ENCODE measurements at regions not wholly inside any gene's neighbourhood (a gene's known extent, or its start where the extent isn't known, plus 50 kb on each side); places are given as distances from the start of the nearest gene placed in this dataset.

GRCh38 chrX:134747006-134747405 lies 50.0 kb downstream of the PABIR2 start:
- Mint-ChIP-seq H3K27ac (no peak overlapping the region), H3K4me1 (peaks cover 26% of the 10 kb centered on the region), H3K36me3 (no peaks in the 10 kb centered on the region)

GRCh38 chrX:134746410-134746785 lies 50.6 kb downstream of the PABIR2 start:
- TF ChIP-seq CTCF (IDR thresholded peaks at IDR 0.05; ENCODE audit: unreplicated experiment): no peak
- H3K36me3 Mint-ChIP-seq: no peaks in the 10 kb centered on the region
- H3K4me1 Mint-ChIP-seq: peaks cover 20% of the 10 kb centered on the region
- H3K27me3 Mint-ChIP-seq (ENCODE audit: low read depth): no peaks in the 10 kb centered on the region
- H3K27ac Mint-ChIP-seq: no peak overlapping the region
- no peak for DNase-seq (ENCODE audit: low spot score in 2 of 2, unreplicated experiment in 2 of 2)
- H3K4me3 Mint-ChIP-seq: no peak overlapping the region
- peaks cover 39% of the 10 kb centered on the region for H3K9me3 Mint-ChIP-seq

More at GRCh38 chrX:134747006-134747405, 50.0 kb downstream of the PABIR2 start:
- H3K4me3 Mint-ChIP-seq: no peak overlapping the region
- H3K9me3 Mint-ChIP-seq: peaks cover 44% of the 10 kb centered on the region
- no peak for TF ChIP-seq CTCF (IDR thresholded peaks at IDR 0.05; ENCODE audit: unreplicated experiment)
- DNase-seq (ENCODE audit: low spot score in 2 of 2, unreplicated experiment in 2 of 2): no peak
- H3K27me3 Mint-ChIP-seq (ENCODE audit: low read depth): no peaks in the 10 kb centered on the region

DNA sequence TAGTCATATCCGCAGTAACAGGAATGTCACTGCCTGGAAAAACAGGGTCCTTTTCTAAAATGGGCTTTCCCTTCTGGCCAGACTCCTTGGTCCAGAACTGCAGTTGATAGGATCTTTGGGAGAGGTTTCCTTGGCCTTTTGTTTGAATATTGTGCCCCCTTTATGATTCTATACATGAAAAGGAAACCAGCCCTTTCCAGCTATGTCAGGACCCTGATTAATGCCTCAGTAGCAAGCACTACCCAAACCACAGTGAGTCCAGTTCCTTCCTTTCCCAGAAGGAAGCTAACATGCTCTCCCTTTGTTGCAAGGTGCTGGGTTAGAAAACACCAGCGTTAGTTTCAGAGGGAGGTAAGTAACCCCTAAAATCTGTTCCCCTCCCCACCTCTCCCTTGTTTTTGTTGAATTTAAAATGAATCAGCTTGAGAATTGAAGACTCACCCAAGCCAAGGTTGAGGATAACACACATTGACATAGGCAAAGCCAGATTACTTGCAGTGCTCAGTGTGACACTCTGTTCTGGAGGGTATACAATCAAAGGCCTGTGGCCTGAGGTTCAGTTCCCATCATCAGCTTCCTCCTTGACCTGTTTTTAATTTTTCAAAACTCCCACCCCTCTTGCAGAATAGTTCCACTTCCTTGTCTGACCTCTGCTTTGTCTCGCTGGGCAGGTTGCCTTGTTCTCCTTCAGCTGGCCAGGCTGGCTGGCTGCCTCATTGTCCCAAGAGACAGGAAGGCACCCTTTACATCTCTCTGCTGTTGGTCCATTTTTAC lies 51.2 kb downstream of the PABIR2 start:
- TF ChIP-seq CTCF (IDR thresholded peaks at IDR 0.05; ENCODE audit: unreplicated experiment): no peak
- H3K4me3 Mint-ChIP-seq: no peak overlapping the region
- peaks cover 18% of the 10 kb centered on the region for H3K4me1 Mint-ChIP-seq
- no peak overlapping the region for H3K27ac Mint-ChIP-seq
- peaks cover 36% of the 10 kb centered on the region for H3K9me3 Mint-ChIP-seq
- no peaks in the 10 kb centered on the region for H3K36me3 Mint-ChIP-seq
- no peak for DNase-seq (ENCODE audit: low spot score in 2 of 2, unreplicated experiment in 2 of 2)
- no peaks in the 10 kb centered on the region for H3K27me3 Mint-ChIP-seq (ENCODE audit: low read depth)

DNA sequence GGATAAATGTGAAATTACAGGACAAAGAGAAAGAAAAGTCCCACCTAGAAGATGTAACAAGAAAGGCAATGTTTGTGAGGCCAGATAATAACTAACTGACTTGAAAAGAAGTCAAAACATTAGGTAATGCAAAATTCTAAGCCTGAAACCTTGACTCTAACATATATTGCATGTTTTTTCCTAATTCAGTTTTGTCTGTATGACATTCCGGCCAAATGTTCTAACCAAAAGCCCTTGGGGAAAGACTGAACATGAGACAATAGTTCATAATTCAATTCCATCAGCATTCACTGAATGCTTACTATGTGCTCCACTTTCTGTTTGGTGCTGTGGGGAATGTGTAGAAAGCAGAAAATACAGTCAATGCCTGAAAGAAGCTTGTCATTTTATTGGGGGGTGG lies 53.9 kb downstream of the PABIR2 start:
- Mint-ChIP-seq H3K4me1 (peaks cover 17% of the 10 kb centered on the region), H3K4me3 (no peak overlapping the region), H3K27ac (no peak overlapping the region), H3K9me3 (peaks cover 39% of the 10 kb centered on the region), H3K27me3 (ENCODE audit: low read depth) (no peaks in the 10 kb centered on the region), H3K36me3 (no peaks in the 10 kb centered on the region)
- DNase-seq (ENCODE audit: low spot score in 2 of 2, unreplicated experiment in 2 of 2): no peak
- TF ChIP-seq CTCF (IDR thresholded peaks at IDR 0.05; ENCODE audit: unreplicated experiment): no peak

GRCh38 chrX:134742573-134742972 lies 54.4 kb downstream of the PABIR2 start:
- Mint-ChIP-seq H3K27ac (no peak overlapping the region), H3K4me3 (no peak overlapping the region), H3K4me1 (peaks cover 20% of the 10 kb centered on the region), H3K36me3 (no peaks in the 10 kb centered on the region), H3K9me3 (peaks cover 39% of the 10 kb centered on the region), H3K27me3 (ENCODE audit: low read depth) (no peaks in the 10 kb centered on the region)
- TF ChIP-seq CTCF (IDR thresholded peaks at IDR 0.05; ENCODE audit: unreplicated experiment): no peak
- no peak for DNase-seq (ENCODE audit: low spot score in 2 of 2, unreplicated experiment in 2 of 2)
